Heart right ventricle (tissue), 16 donors: ENCODE measurements at regions not wholly inside any gene's neighbourhood (a gene's known extent, or its start where the extent isn't known, plus 50 kb on each side); places are given as distances from the start of the nearest gene placed in this dataset.

Source experiments
- ATAC-seq, 8 donors: fragments of 200-7000 bp; cut with Tn5 transposase; one replicate each; pipeline ENCODE4 v1.9.1; 2020; ENCODE audit warnings: mild to moderate bottlenecking in 8 of 8, moderate library complexity in 8 of 8, moderate number of reproducible peaks in 1 of 8
- DNase-seq, 2 donors: peaks; one replicate each; pipeline ENCODE4 v3.0.0-alpha.2; 2020
- H3K27ac ChIP-seq, 10 donors: fragments of 200-600 bp; sonication (generic) in 2 of 10; one replicate each; pipeline versions ENCODE4 v1.5.0 to v1.8.0; 2020 to 2022; ENCODE audit warnings: mild to moderate bottlenecking in 3 of 10
- H3K27me3 ChIP-seq, 7 donors: fragments of 200-600 bp; one replicate each; pipeline ENCODE4 v1.8.0; 2021 to 2022; ENCODE audit warnings: mild to moderate bottlenecking in 2 of 7
- H3K36me3 ChIP-seq, 9 donors: fragments of 200-600 bp; sonication (generic) in 1 of 9; one replicate each; pipeline versions ENCODE4 v1.5.0 to v1.8.0; 2020 to 2022; ENCODE audit warnings: mild to moderate bottlenecking in 2 of 9
- H3K4me1 ChIP-seq, 9 donors: fragments of 200-600 bp; sonication (generic) in 1 of 9; one replicate each; pipeline versions ENCODE4 v1.5.0 to v1.8.0; 2020 to 2022; ENCODE audit warnings: mild to moderate bottlenecking in 4 of 9
- H3K4me3 ChIP-seq, 10 donors: fragments of 200-600 bp; sonication (generic) in 2 of 10; one replicate each; pipeline versions ENCODE4 v1.5.0 to v1.8.0; 2020 to 2022; ENCODE audit warnings: mild to moderate bottlenecking in 7 of 10, moderate library complexity in 2 of 10
- H3K9me3 ChIP-seq, 11 donors: fragments of 200-600 bp in 10 of 11; sonication (generic) in 2 of 11; one replicate each; pipeline versions ENCODE4 v1.5.0 to v1.8.0; 2013 to 2022; ENCODE audit warnings: mild to moderate bottlenecking in 2 of 11, control low read depth in 1 of 11, moderate library complexity in 1 of 11
- CTCF ChIP-seq, 9 donors: fragments of 200-600 bp; sonication (generic) in 2 of 9; IDR thresholded peaks; one replicate each; pipeline versions ENCODE4 v1.5.0 to v1.8.0; 2021 to 2022; ENCODE audit warnings: antibody characterized with exemption in 9 of 9, mild to moderate bottlenecking in 5 of 9, moderate library complexity in 1 of 9
- WGBS, 2 donors: extraction: QIAGEN DNeasy Blood & Tissue Kit; methylation state at CpG; one replicate each; pipeline ENCODE4 v1.1.7; 2013; ENCODE audit warnings: inconsistent platforms in 1 of 2; 5-methylcytosine and 5-hydroxymethylcytosine counted together
- intact Hi-C, 10 donors: fragments of 100-400 bp; cut with DNase I; formaldehyde crosslinking; loops; one replicate each; pipeline versions ENCODE4 v1.11.1 to v1.14.2; 2022
- donor health status: Arrhythmogenic right ventricular cardiomyopathy.
- donor health status: ischemic (EF 13 %, LVEDD 7.1; RV severe dilation, severe dysfunction).
- donor health status: healthy with polysubstance abuse.
- donor health status: DM: no; HTN: yes; CAD: no.
- donor health status: DM: no; HTN: no; CAD: no.
- donor health status: ischemic (EF 25% LVEDD 6.9; RV normal size, moderate dysfunction).
- donor health status: ischemic (EF 25% LVEDD 5.7; RV mildly dilated, moderate dysfunction).
- donor health status: healthy.
- donor health status: DM: yes; HTN: yes; CAD: no.
- donor health status: Ischemic cardiomyopathy.
- donor health status: ischemic (EF 35%, LVEDD 5.7; RV mildly dilated, moderate dysfunction).
- donor health status: nonischemic (EF 11% LVEDD 7.7; RV severe dilation, severe dysfunction).
- donor health status: DM: yes; HTN: yes; CAD: no.
- donor health status: PGD.
- donor health status: ischemic (EF 29% LVEDD 5.4; RV normal size, mild dysfunction).
- donor health status: nonischemic (EF 23%, LVEDD 6.1; RV moderate dilation, normal function).

GRCh38 chr5:36491856-36492255, 114.5 kb upstream of the SLC1A3 start:
- H3K27me3 ChIP-seq = peaks cover 0 to 3% (median 0%) of the 10 kb centered on the region in 7 donors
- intact Hi-C loops = no loop called here
- H3K4me3 ChIP-seq = no peak overlapping the region
- TF ChIP-seq CTCF (IDR thresholded peaks at IDR 0.05) = no peak
- ATAC-seq (peak in 1 of 8 donors; percentile 37), DNase-seq (no peak)
- H3K27ac ChIP-seq = no peak overlapping the region
- H3K9me3 ChIP-seq = no peaks in the 10 kb centered on the region
- peaks cover 0 to 3% (median 0%) of the 10 kb centered on the region in 9 donors for H3K4me1 ChIP-seq
- 50 to 55% methylated on average over 7 of the region's 7 CpGs for WGBS, 2 donors
- H3K36me3 ChIP-seq = no peaks in the 10 kb centered on the region

GRCh38 chr5:36492984-36493654, 113.3 kb upstream of the SLC1A3 start:
- Histone ChIP-seq H3K27ac (no peak overlapping the region), H3K4me3 (no peak overlapping the region), H3K27me3 (peaks cover 0 to 3% (median 0%) of the 10 kb centered on the region in 7 donors), H3K4me1 (peaks cover 0 to 3% (median 0%) of the 10 kb centered on the region in 9 donors), H3K9me3 (no peaks in the 10 kb centered on the region), H3K36me3 (no peaks in the 10 kb centered on the region)
- ATAC-seq (no peak), DNase-seq (no peak)
- intact Hi-C loops = no loop called here
- WGBS, 2 donors = 67 to 77% methylated on average over 2 of the region's 2 CpGs
- no peak for TF ChIP-seq CTCF (IDR thresholded peaks at IDR 0.05)

- intact Hi-C loops = no loop called here
- peaks cover 0 to 3% (median 0%) of the 10 kb centered on the region in 9 donors for H3K4me1 ChIP-seq
- H3K27ac ChIP-seq = no peak overlapping the region
- DNase-seq (no peak), ATAC-seq (no peak)
- H3K4me3 ChIP-seq = no peak overlapping the region
- peaks cover 0 to 3% (median 0%) of the 10 kb centered on the region in 7 donors for H3K27me3 ChIP-seq
- no peak for TF ChIP-seq CTCF (IDR thresholded peaks at IDR 0.05)
- WGBS, 2 donors = 74 to 80% methylated on average over 1 of the region's 1 CpG
- H3K36me3 ChIP-seq = no peaks in the 10 kb centered on the region
- no peaks in the 10 kb centered on the region for H3K9me3 ChIP-seq
Observed at GRCh38 chr5:36494028-36494427, 112.4 kb upstream of the SLC1A3 start.

GRCh38 chr5:36494841-36495601, 111.4 kb upstream of the SLC1A3 start:
- ATAC-seq (no peak), DNase-seq (no peak)
- Histone ChIP-seq H3K27ac (no peak overlapping the region), H3K36me3 (no peaks in the 10 kb centered on the region), H3K4me1 (peaks cover 0 to 3% (median 0%) of the 10 kb centered on the region in 9 donors), H3K9me3 (no peaks in the 10 kb centered on the region), H3K27me3 (peaks cover 0 to 3% (median 0%) of the 10 kb centered on the region in 7 donors), H3K4me3 (no peak overlapping the region)
- 52 to 60% methylated on average over 6 of the region's 6 CpGs for WGBS, 2 donors
- no peak for TF ChIP-seq CTCF (IDR thresholded peaks at IDR 0.05)
- intact Hi-C loops = no loop called here
